ENCODE measurements at regions not wholly inside any gene's neighbourhood (a gene's known extent, or its start where the extent isn't known, plus 50 kb on each side); places are given as distances from the start of the nearest gene placed in this dataset.

DNA sequence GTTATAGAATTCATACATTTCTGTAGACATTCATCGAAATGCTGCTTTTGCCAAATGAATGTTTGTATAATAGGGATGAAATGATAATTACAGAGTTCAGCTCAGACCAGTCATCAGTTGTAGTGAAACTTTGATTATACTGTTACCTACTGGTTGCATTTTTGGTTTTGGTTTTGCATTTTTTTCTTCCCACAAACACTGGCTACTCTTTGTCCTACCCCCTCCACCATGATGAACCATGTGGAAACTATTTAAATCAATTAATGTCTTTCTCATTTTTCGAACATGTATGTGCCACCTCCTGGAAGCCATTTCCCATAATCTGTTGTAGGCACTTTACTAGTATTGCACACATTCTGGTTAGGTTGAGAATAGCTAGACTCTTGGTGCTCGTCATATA, 75.3 kb upstream of the MTNR1B start:
- FAIRE-seq (no peak), DNase-seq (ENCODE audit: low read depth in 1 of 2, low spot score in 2 of 2) (no peak)
- no peak overlapping the region for H4K5ac ChIP-seq (ENCODE audit: insufficient read length, low read depth, low read length)
- no peaks in the 10 kb centered on the region for H3K23me2 ChIP-seq (ENCODE audit: low read depth, low read length)
- no peak overlapping the region for H2AK5ac ChIP-seq (ENCODE audit: low read depth, low read length)
- H4K20me1 ChIP-seq (replicated peaks in 1 of 2; ENCODE audit: control insufficient read depth in 1 of 2, insufficient read depth in 2 of 2, low read length in 2 of 2), result no peaks in the 10 kb centered on the region
- no peak overlapping the region for H4K91ac ChIP-seq (replicated peaks; ENCODE audit: insufficient read length, low read length)
- H2BK20ac ChIP-seq (ENCODE audit: low read length), result no peak overlapping the region
- no peak overlapping the region for H2BK120ac ChIP-seq (replicated peaks; ENCODE audit: low read depth, low read length)
- no peak overlapping the region for H3K27ac ChIP-seq (ENCODE audit: low read depth, low read length)
- no peak overlapping the region for H2BK15ac ChIP-seq (ENCODE audit: low read length)
- no peaks in the 10 kb centered on the region for H3K27me3 ChIP-seq (replicated peaks in 1 of 4; ENCODE audit: control insufficient read depth in 3 of 4, extremely low read depth in 1 of 4, insufficient read depth in 3 of 4, low read length in 3 of 4)
- H3K23ac ChIP-seq (ENCODE audit: insufficient read length), result no peak overlapping the region
- no peak overlapping the region for H2BK12ac ChIP-seq (ENCODE audit: low read depth, low read length)
- no peak overlapping the region for H3K14ac ChIP-seq (ENCODE audit: insufficient read length)
- H3K4me2 ChIP-seq (ENCODE audit: insufficient read depth in 1 of 2, low read depth in 2 of 2, low read length in 2 of 2), result no peak overlapping the region
- H3K79me1 ChIP-seq (ENCODE audit: low read depth, low read length), result no peaks in the 10 kb centered on the region
- H2AFZ ChIP-seq (ENCODE audit: low read length), result no peak overlapping the region
- no peaks in the 10 kb centered on the region for H3K4me1 ChIP-seq (replicated peaks in 1 of 4; ENCODE audit: control insufficient read depth in 3 of 4, insufficient read depth in 4 of 4, low read length in 3 of 4)
- H3K4ac ChIP-seq (replicated peaks; ENCODE audit: insufficient read length, low read depth, low read length), result no peak overlapping the region
- H3K79me2 ChIP-seq (ENCODE audit: control insufficient read depth in 1 of 2, insufficient read depth in 2 of 2, low read length in 2 of 2), result no peaks in the 10 kb centered on the region
- no peak overlapping the region for H3K4me3 ChIP-seq (ENCODE audit: extremely low read depth in 1 of 4, insufficient read depth in 2 of 4, low read depth in 3 of 4, low read length in 4 of 4)
- H3K9ac ChIP-seq (replicated peaks in 1 of 4; ENCODE audit: extremely low read depth in 1 of 4, low read depth in 3 of 4, low read length in 3 of 4), result no peak overlapping the region
- H2BK5ac ChIP-seq (ENCODE audit: low read depth, low read length), result no peak overlapping the region
- H3K9me3 ChIP-seq (ENCODE audit: insufficient read depth in 2 of 2, low read depth in 1 of 2, low read length in 1 of 2), result no peaks in the 10 kb centered on the region
- CTCF ChIA-PET (ENCODE audit: partially characterized antibody), result interaction anchor here (1.8 kb wide), 1 partner anchor 8 kb away, joined by 8 read pairs; no protein-coding TSS in a partner anchor
- H3K36me3 ChIP-seq (ENCODE audit: control insufficient read depth in 2 of 4, insufficient read depth in 4 of 4, low read length in 3 of 4), result no peaks in the 10 kb centered on the region; a peak in 1 of 8 replicates
- POLR2A ChIA-PET (ENCODE audit: partially characterized antibody), result no interaction called here
- H3K56ac ChIP-seq (replicated peaks; ENCODE audit: insufficient read length, low read depth, low read length), result no peak overlapping the region
- no peak overlapping the region for H3K18ac ChIP-seq (ENCODE audit: extremely low read depth, low read length)
- no peak overlapping the region for H4K8ac ChIP-seq (ENCODE audit: extremely low read depth, insufficient read depth, low read length)
- 65% methylated on average over 3 of the region's 3 CpGs; no CpG with 5 or more reads in 1 of the 2 experiments for WGBS, 2 experiments (ENCODE audit: extremely low coverage in 1 of 2, insufficient coverage in 1 of 2, insufficient read length in 1 of 2, insufficient replicate concordance in 2 of 2, low coverage in 1 of 2, low lambda C conversion rate in 2 of 2, missing lambda C conversion rate in 1 of 2)
- TF ChIP-seq MAFK (IDR thresholded peaks at IDR 0.05; ENCODE audit: low read depth, low read length), result no peak
- TF ChIP-seq SP4 (IDR thresholded peaks at IDR 0.05; ENCODE audit: low read length), result no peak
